ENCODE measurements at regions not wholly inside any gene's neighbourhood (a gene's known extent, or its start where the extent isn't known, plus 50 kb on each side); places are given as distances from the start of the nearest gene placed in this dataset.

GRCh38 chr2:51528156-51528555, 496.2 kb upstream of the NRXN1 start:
- DNase-seq (ENCODE audit: low spot score) = no peak
- peaks cover 19% of the 10 kb centered on the region for H3K9me3 Mint-ChIP-seq
- H3K27ac Mint-ChIP-seq = no peak overlapping the region
- H3K27me3 Mint-ChIP-seq = no peaks in the 10 kb centered on the region
- H3K4me1 Mint-ChIP-seq (ENCODE audit: low read depth in 2 of 2) = no peaks in the 10 kb centered on the region
- no peak for ATAC-seq
- no peak overlapping the region for H3K4me3 Mint-ChIP-seq
- peaks cover 15% of the 10 kb centered on the region for H3K36me3 Mint-ChIP-seq

GRCh38 chr2:51526766-51527165, 494.8 kb upstream of the NRXN1 start:
- no peak for ATAC-seq

DNA sequence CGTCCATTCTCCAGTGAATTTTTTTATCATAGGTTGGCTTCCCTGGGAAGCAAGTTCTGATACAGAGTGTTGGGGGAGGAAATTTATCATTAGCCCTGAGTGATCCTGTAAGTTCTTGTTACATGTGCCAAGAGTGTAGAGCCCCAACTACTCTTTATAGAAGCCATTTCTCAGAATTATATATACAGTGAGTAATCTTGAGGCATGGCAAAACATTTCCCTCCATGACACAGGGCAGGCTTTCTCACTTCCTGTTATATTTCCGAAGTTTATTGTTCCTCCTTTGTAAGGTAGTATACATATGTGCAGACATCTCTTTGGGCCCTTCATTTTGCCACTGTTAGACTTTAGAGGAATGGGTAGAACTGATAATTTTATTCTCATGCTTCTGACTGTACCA, 484.7 kb upstream of the NRXN1 start:
- no peaks in the 10 kb centered on the region for H3K36me3 Mint-ChIP-seq
- no peak for ATAC-seq
- H3K27me3 Mint-ChIP-seq = no peaks in the 10 kb centered on the region
- H3K9me3 Mint-ChIP-seq = peaks cover 15% of the 10 kb centered on the region
- H3K4me1 Mint-ChIP-seq (ENCODE audit: low read depth in 2 of 2) = no peaks in the 10 kb centered on the region
- no peak for DNase-seq (ENCODE audit: low spot score)
- H3K4me3 Mint-ChIP-seq = no peak overlapping the region
- no peak overlapping the region for H3K27ac Mint-ChIP-seq

More at GRCh38 chr2:51526766-51527165, 494.8 kb upstream of the NRXN1 start:
- Mint-ChIP-seq H3K36me3 (peaks cover 9% of the 10 kb centered on the region), H3K9me3 (peaks cover 14% of the 10 kb centered on the region), H3K27me3 (no peaks in the 10 kb centered on the region), H3K4me3 (no peak overlapping the region), H3K27ac (no peak overlapping the region), H3K4me1 (ENCODE audit: low read depth in 2 of 2) (no peaks in the 10 kb centered on the region)
- no peak for DNase-seq (ENCODE audit: low spot score)

DNA sequence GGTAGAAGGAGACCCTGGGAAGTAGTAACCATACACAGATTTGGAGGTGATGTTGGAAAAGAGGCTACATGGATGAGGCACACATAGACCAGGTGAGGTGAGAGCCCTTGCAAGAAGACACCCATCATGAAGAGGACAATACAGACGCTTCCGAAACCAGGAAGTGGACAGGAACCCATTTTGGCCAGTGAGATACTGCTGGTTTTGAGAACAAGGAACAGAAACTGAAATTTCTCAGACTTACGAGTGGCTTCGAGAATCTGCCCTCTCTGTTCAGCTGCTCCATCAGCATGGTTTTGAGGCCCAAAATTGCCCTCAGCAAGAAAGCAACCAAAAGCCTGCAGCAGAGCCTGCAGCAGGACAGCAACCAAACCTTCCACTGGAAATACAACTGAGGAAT, 479.1 kb upstream of the NRXN1 start:
- no peak for ATAC-seq
- peaks cover 14% of the 10 kb centered on the region for H3K9me3 Mint-ChIP-seq
- no peaks in the 10 kb centered on the region for H3K27me3 Mint-ChIP-seq
- no peak for DNase-seq (ENCODE audit: low spot score)
- peaks cover 17% of the 10 kb centered on the region for H3K36me3 Mint-ChIP-seq
- H3K4me3 Mint-ChIP-seq = no peak overlapping the region
- no peaks in the 10 kb centered on the region for H3K4me1 Mint-ChIP-seq (ENCODE audit: low read depth in 2 of 2)
- H3K27ac Mint-ChIP-seq = no peak overlapping the region

DNA sequence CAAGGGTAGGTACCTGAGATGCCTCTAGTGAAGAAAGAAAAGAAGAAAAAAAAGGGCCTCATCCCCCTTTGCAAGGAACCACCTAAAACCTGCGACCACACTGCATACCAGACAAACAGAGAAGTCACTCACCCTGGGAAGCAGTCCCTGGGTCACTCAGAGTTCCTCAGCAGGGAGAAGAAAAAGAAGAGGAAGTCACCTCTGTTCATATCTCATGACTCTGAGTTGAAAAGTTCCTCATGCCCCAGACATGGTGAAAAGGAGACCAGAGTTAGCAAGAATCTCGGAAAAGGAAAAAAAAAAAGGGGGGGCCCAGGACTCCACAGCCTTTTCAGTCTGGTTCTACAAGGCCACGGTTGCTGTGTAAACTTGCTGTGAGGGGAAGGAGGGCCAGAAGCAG, 478.4 kb upstream of the NRXN1 start:
- Mint-ChIP-seq H3K9me3 (peaks cover 18% of the 10 kb centered on the region), H3K36me3 (peaks cover 20% of the 10 kb centered on the region), H3K27ac (no peak overlapping the region), H3K4me3 (no peak overlapping the region), H3K27me3 (no peaks in the 10 kb centered on the region), H3K4me1 (ENCODE audit: low read depth in 2 of 2) (no peaks in the 10 kb centered on the region)
- no peak for DNase-seq (ENCODE audit: low spot score)
- ATAC-seq = no peak

GRCh38 chr2:51505533-51505932, 473.6 kb upstream of the NRXN1 start:
- H3K36me3 Mint-ChIP-seq = peaks cover 21% of the 10 kb centered on the region
- H3K4me3 Mint-ChIP-seq = no peak overlapping the region
- ATAC-seq = no peak
- H3K27ac Mint-ChIP-seq = no peak overlapping the region
- no peaks in the 10 kb centered on the region for H3K4me1 Mint-ChIP-seq (ENCODE audit: low read depth in 2 of 2)
- H3K9me3 Mint-ChIP-seq = peaks cover 22% of the 10 kb centered on the region
- no peak for DNase-seq (ENCODE audit: low spot score)
- no peaks in the 10 kb centered on the region for H3K27me3 Mint-ChIP-seq

GRCh38 chr2:51490576-51491234, 458.8 kb upstream of the NRXN1 start:
- peaks cover 7% of the 10 kb centered on the region for H3K36me3 Mint-ChIP-seq
- H3K4me1 Mint-ChIP-seq (ENCODE audit: low read depth in 2 of 2) = no peaks in the 10 kb centered on the region
- no peak for ATAC-seq
- H3K9me3 Mint-ChIP-seq = peaks cover 30% of the 10 kb centered on the region
- DNase-seq (ENCODE audit: low spot score) = no peak
- no peaks in the 10 kb centered on the region for H3K27me3 Mint-ChIP-seq
- no peak overlapping the region for H3K27ac Mint-ChIP-seq
- H3K4me3 Mint-ChIP-seq = no peak overlapping the region

DNA sequence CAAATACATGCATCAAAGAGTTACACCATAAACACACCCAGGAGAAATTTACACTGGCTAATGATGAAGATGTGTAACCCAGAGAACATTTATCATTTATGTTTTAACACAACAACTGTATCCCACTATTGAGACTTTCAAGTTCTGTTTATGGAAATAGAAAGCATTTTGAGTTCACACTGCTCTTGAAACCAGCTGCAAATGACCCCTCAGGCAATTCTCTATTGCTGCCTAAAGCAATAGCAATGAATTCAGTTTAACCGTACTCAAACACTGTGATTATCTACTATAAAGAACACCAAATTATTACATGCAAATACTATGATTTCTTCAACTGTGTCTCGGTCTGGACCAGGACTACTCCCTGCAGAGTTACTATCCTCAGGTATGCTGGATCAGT, 452.7 kb upstream of the NRXN1 start:
- no peak overlapping the region for H3K4me3 Mint-ChIP-seq
- H3K36me3 Mint-ChIP-seq = peaks cover 12% of the 10 kb centered on the region
- H3K4me1 Mint-ChIP-seq (ENCODE audit: low read depth in 2 of 2) = no peaks in the 10 kb centered on the region
- ATAC-seq (no peak), DNase-seq (ENCODE audit: low spot score) (no peak)
- no peaks in the 10 kb centered on the region for H3K27me3 Mint-ChIP-seq
- H3K27ac Mint-ChIP-seq = no peak overlapping the region
- H3K9me3 Mint-ChIP-seq = peaks cover 28% of the 10 kb centered on the region

- Mint-ChIP-seq H3K4me3 (no peak overlapping the region), H3K36me3 (peaks cover 12% of the 10 kb centered on the region), H3K27ac (no peak overlapping the region), H3K4me1 (ENCODE audit: low read depth in 2 of 2) (no peaks in the 10 kb centered on the region), H3K27me3 (no peaks in the 10 kb centered on the region), H3K9me3 (peaks cover 29% of the 10 kb centered on the region)
- ATAC-seq (no peak), DNase-seq (ENCODE audit: low spot score) (no peak)
Observed at GRCh38 chr2:51483720-51484119, 451.8 kb upstream of the NRXN1 start.

DNA sequence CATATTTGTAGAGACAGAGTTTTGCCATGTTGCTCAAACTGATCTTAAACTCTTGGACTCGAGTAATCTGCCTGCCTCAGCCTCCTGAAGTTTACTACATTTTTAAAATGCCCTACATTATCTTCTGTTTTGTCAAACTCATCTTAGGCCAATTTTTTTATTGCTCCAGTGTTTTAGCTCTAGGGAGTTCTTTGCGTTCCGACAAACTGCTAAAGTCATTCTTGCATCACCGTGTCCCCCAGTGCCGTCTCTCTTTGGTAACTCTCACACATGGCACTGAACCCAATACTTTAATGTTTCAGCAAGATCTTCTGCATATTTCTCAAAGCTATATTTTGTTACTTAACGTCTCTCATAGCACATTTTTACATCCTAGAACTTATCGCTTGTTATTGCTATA, 440.9 kb upstream of the NRXN1 start:
- H3K27me3 Mint-ChIP-seq = no peaks in the 10 kb centered on the region
- DNase-seq (ENCODE audit: low spot score) = no peak
- no peak overlapping the region for H3K27ac Mint-ChIP-seq
- no peaks in the 10 kb centered on the region for H3K36me3 Mint-ChIP-seq
- H3K4me3 Mint-ChIP-seq = no peak overlapping the region
- no peak for ATAC-seq
- no peaks in the 10 kb centered on the region for H3K4me1 Mint-ChIP-seq (ENCODE audit: low read depth in 2 of 2)
- H3K9me3 Mint-ChIP-seq = peaks cover 17% of the 10 kb centered on the region

- no peaks in the 10 kb centered on the region for H3K36me3 Mint-ChIP-seq
- H3K27me3 Mint-ChIP-seq = no peaks in the 10 kb centered on the region
- DNase-seq (ENCODE audit: low spot score) = no peak
- no peak overlapping the region for H3K27ac Mint-ChIP-seq
- H3K9me3 Mint-ChIP-seq = peaks cover 15% of the 10 kb centered on the region
- ATAC-seq = no peak
- no peak overlapping the region for H3K4me3 Mint-ChIP-seq
- H3K4me1 Mint-ChIP-seq (ENCODE audit: low read depth in 2 of 2) = no peaks in the 10 kb centered on the region
Observed at GRCh38 chr2:51472300-51472699, 440.4 kb upstream of the NRXN1 start.

- H3K27me3 Mint-ChIP-seq = no peaks in the 10 kb centered on the region
- H3K36me3 Mint-ChIP-seq = no peaks in the 10 kb centered on the region
- H3K27ac Mint-ChIP-seq = no peak overlapping the region
- no peak overlapping the region for H3K4me3 Mint-ChIP-seq
- no peaks in the 10 kb centered on the region for H3K4me1 Mint-ChIP-seq (ENCODE audit: low read depth in 2 of 2)
- ATAC-seq (no peak), DNase-seq (ENCODE audit: low spot score) (no peak)
- H3K9me3 Mint-ChIP-seq = peaks cover 13% of the 10 kb centered on the region
Observed at GRCh38 chr2:51469102-51469501, 437.2 kb upstream of the NRXN1 start.

- H3K27me3 Mint-ChIP-seq = no peaks in the 10 kb centered on the region
- H3K9me3 Mint-ChIP-seq = peaks cover 4% of the 10 kb centered on the region
- peaks cover 5% of the 10 kb centered on the region for H3K36me3 Mint-ChIP-seq
- DNase-seq (ENCODE audit: low spot score) (no peak), ATAC-seq (no peak)
- H3K4me1 Mint-ChIP-seq (ENCODE audit: low read depth in 2 of 2) = no peaks in the 10 kb centered on the region
- H3K4me3 Mint-ChIP-seq = no peak overlapping the region
- no peak overlapping the region for H3K27ac Mint-ChIP-seq
Observed at GRCh38 chr2:51465326-51465725, 433.4 kb upstream of the NRXN1 start.

- Mint-ChIP-seq H3K36me3 (peaks cover 20% of the 10 kb centered on the region), H3K9me3 (peaks cover 10% of the 10 kb centered on the region), H3K4me3 (no peak overlapping the region), H3K27ac (no peak overlapping the region), H3K27me3 (no peaks in the 10 kb centered on the region), H3K4me1 (ENCODE audit: low read depth in 2 of 2) (no peaks in the 10 kb centered on the region)
- no peak for DNase-seq (ENCODE audit: low spot score)
- no peak for ATAC-seq
Observed at GRCh38 chr2:51454177-51454576, 422.2 kb upstream of the NRXN1 start.

DNA sequence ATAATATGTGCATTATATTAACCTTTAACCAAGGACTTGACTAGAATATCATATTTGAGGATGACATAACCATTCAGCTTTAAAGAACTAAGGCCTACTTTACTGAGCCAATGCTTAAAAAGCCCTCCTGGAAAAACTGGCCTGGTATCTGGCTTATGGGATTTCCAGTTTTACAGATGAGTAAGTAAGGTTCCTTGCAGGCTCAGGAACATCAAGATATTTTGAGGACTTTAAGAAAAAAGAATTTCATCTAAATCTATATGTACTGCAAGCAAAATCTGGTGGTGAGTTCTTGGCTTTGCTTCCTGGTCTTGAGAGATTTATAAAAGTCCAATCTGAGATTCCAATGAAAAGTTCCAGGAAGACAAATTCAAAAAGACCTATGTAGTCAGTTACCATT, 417.0 kb upstream of the NRXN1 start:
- ATAC-seq (no peak), DNase-seq (ENCODE audit: low spot score) (no peak)
- H3K9me3 Mint-ChIP-seq = peaks cover 10% of the 10 kb centered on the region
- H3K36me3 Mint-ChIP-seq = peaks cover 15% of the 10 kb centered on the region
- no peaks in the 10 kb centered on the region for H3K4me1 Mint-ChIP-seq (ENCODE audit: low read depth in 2 of 2)
- no peaks in the 10 kb centered on the region for H3K27me3 Mint-ChIP-seq
- H3K27ac Mint-ChIP-seq = no peak overlapping the region
- no peak overlapping the region for H3K4me3 Mint-ChIP-seq

Measured in natural killer cell treated with Interleukin-12 subunit alpha and Interleukin-12 subunit beta and Interleukin-15 and Interleukin-18, amount 100 ng/mL, for 72 hours (primary cell).